Activated T-helper 1 cell treated with Interleukin-2 at 50 U/mL for 16 hours (primary cell): ENCODE measurements at regions not wholly inside any gene's neighbourhood (a gene's known extent, or its start where the extent isn't known, plus 50 kb on each side); places are given as distances from the start of the nearest gene placed in this dataset.
"Not testable (repeated sequence)": the region's sequence is repeated elsewhere in the genome, so short reads cannot be mapped to it uniquely, and the experiment has no call there.

Source experiments
- DNase-seq: peaks from one replicate; pipeline ENCODE4 v3.0.0-alpha.2; 2020; ENCODE audit warnings: low read depth

DNA sequence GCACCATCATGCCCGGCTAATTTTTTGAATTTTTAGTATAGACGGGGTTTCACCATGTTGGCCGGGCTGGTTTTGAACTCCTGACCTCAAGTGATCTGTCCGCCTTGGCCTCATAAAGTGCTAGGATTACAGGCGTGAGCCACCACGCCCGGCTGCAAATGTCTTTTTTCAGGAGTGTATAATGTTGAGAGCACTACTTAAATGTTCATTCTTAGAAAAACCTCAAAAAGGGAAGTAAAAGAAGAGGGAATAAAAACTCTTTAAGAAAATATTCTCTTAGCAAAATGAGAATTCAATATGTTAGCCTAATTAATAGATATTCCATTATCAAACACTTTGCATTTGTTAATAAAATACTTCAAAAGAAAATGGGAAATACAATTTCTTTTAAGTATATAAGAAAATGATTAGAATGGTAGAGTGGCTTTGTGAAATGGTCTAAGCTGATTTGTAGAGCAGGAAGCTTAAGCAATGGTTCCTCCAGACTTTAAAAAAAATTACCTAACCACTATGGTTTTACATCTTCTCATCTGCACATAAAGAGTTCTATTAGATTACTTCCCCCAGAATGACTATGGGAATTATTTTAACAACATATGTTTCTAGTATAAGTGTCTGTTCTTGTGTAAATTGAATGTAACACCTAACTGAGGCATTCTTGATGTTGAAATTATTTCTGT lies 226.7 kb upstream of the ALCAM start:
- no peak for DNase-seq

DNA sequence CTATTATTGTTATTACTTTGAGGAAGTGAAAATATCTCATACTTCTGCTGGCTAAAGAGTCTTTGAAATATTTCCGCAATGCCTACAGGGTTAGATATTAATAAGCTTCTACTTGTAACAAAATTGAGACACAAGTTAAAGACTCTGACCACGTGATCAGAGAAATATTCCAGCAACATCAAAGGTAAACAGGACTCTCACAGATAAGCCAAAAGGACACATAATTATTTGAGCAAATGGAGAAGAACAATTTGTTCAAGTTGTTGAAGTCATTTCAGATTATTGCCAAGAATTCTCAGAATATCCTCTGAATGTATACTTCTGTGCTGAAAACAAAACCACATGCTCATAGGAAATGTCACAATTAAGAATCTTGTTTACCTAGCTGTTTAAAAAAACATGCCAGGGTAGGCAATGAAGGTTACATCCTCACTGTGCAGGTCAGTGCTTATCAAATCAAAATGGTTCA lies 225.8 kb upstream of the ALCAM start:
- no peak for DNase-seq

DNA sequence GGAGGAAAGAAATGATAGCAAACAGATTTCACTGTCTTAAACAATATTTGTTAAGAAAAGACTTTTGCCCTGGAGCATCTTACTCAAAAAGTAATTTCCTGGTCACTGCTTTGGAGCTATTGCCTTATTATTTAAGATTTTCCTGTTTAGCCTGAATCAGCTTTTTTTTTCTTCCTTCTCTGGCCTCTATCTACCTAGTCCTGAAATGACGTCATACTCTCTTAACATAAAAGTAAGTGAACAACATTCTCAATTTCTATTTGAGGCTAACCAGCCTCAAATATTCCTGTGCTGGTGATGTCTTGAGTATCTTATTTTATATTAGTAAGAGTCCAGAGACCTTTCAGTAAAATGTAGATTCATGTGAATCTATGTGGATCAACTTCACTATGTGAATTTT lies 221.9 kb upstream of the ALCAM start:
- no peak for DNase-seq

DNA sequence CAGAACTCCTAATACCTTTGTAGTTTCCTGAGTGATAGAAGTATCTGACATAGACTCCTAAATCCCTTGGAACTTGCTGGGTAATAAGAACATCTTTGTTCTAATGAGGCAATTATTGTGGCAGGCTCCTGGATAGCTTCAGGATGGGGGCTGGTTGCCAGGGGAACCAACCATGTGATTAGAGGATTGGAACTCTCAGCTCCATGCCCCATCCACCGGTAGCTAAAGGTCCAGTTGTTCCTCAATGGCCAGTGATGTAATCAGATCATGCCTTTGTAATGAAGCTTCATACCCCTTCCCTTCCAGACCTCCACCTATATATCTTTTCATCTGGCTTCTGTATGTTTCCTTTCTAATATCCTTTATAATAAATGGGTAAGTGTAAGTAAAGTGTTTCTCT lies 221.2 kb upstream of the ALCAM start:
- DNase-seq = no peak

DNA sequence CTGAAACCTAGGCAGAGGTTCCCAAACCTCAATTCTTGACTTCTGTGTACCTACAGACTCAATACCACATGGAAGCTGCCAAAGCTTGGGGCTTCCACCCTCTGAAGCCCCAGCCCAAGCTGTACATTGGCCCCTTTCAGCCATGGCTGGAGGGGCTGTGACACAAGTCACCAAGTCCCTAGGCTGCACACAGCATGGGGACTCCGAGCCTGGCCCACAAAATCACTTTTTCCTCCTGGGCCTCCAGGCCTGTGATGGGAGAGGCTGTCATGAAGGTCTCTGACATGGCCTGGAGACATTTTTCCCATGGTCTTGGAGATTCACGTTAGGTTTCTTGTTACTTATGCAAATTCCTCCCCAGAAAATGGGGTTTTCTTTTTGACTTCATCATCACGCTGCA lies 217.5 kb upstream of the ALCAM start:
- DNase-seq = not testable (repeated sequence)

DNA sequence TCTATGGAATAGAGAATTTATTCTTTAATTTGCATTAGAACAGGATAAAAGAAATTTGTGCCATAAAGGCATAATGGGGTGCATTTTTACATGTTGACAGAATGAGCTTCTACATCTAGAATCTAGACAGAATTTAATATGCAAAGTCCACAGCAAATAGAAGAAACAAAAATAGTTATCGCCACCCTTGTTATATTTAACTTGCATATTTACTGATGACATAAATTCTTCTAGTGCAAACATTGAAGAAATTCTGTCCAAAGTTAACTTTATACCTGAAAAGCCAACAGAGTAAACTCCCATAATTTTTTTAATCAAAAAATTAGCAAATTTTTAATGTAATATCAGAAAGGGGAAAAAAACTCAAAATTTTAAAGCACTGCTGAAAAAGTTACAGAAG lies 213.7 kb upstream of the ALCAM start:
- no peak for DNase-seq

DNA sequence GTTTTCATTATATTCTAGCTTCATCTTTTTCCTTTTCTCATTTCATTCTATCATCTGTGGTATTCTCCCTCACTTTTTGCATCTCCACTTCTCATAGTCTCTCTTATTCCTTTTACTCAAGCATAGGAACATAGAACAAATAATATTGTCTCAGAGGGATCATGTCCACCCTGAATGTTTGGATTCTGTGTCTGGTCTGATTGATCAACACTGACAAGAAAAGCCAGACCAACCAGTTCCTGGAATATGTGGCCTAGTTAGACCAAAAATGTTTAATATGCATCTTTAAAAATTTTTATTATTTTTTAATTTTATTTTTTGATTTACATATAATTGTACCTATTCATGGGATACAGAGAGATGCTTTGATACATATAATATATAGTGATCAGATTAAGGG lies 212.0 kb upstream of the ALCAM start:
- no peak for DNase-seq

DNA sequence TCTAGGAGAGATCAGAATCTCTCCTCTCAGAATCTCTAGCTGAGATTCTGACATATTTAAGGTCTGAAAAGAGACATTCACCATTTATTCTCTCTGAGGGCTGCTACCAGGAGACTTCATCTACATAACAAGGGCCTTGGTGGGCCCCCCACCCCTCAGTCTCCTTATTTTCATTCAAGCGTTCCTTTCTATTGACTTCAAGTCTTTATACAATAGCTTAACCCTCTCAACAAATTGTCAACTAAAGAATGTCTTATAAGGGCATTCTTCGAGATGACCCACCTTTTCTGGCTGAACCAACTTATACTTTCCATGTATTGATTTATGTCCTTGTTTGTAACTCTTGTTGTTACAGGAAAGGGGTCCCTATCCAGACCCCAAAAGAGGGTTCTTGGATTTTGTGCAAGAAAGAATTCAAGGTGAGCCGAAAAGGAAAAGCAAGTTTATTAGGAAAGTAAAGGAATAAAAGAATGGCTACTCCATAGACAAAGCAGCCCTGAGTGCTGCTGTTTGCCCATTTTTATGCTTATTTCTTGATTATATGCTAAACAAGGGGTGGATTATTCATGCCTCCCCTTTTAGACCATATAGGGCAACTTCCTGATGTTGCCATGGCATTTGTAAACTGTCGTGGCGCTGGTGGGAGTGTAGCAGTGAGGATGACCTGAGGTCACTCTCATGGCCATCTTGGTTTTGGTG lies 209.5 kb upstream of the ALCAM start:
- no peak for DNase-seq

DNA sequence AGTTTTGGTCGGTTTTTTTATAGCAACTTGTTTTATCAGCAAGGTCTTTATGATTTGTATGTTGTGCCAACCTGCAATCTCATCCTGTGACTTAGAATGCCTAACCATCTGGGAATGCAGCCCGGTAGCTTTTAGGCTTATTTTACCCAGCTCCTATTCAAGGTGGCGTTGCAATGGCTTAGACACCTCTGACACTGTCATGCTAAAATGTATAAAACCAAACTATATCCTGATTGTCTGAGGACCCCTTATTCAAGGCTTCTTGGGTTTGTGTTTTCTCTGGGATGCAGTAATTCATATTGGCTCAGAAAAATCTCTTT lies 209.0 kb upstream of the ALCAM start:
- DNase-seq = no peak

DNA sequence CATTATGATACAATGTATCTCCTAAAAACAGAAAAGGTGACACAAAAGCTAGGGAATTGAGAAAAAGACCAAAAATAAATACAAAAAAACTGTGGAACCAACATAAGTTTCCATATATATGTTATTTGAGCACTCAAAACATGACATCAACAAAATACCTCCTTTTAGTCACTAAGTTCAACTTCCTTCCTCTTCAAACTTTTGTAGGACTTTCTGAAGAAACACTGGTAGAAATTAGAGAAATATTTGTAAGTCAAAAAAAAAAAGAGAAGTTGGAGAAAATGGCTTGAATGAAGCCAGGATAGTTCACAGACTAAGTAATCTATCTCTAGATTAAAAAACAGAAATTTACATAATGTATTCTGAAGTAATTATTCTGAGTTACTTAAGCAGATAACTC lies 208.4 kb upstream of the ALCAM start:
- DNase-seq = no peak

DNA sequence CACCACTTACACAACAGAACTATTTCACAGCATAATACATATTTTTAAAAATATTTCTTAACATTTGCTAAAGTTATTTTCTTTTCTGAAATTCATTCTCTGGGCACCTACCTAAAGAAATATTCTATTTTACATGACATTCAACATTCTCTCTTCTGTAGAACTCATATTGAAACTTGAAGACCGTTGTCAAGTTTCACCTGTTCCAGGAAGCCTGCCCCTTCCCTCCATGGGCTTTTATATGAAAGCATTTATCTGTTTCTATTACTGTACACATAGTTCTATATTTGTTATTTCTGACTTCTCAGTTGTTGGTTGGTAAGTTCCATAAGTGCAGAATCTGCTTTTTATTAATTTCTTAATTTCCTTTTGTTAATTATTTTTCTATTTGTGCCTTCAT lies 204.3 kb upstream of the ALCAM start:
- DNase-seq = no peak

DNA sequence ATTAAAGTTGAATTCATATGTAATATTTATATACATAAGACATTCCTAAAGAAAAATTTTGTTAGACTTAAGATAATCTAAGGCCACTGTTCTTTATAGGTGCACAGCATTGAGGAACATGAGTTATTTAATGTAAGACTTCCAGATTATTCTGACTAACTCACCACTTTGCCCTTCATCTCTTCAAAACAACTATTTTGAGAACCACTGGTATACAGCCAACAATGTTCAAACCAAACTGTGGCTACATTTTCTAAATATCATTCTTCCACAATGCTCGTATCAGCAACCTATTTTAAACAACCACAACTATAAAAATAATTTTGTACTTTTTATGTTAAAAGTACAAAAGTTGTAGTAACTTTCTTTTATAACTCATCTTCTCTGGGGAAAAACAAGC lies 199.8 kb upstream of the ALCAM start:
- no peak for DNase-seq

DNA sequence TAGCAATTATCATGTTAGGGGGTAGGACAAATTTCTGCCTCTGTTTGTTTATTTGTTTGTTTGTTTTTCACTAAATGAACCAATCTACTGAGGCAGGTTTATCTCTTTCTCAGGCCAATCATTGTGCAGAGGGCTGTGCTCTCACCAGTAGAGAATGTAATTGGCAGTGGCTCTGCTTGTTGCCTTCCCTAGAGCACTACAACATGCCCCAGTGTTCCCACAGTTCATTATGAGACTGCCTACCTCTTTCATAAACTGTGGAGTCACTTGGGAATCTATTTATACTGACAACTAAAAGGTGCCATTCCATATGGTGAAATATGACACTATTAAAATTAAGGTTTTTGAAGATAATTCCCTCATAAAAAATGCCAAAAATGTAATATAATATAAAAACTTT lies 196.3 kb upstream of the ALCAM start:
- DNase-seq = no peak

DNA sequence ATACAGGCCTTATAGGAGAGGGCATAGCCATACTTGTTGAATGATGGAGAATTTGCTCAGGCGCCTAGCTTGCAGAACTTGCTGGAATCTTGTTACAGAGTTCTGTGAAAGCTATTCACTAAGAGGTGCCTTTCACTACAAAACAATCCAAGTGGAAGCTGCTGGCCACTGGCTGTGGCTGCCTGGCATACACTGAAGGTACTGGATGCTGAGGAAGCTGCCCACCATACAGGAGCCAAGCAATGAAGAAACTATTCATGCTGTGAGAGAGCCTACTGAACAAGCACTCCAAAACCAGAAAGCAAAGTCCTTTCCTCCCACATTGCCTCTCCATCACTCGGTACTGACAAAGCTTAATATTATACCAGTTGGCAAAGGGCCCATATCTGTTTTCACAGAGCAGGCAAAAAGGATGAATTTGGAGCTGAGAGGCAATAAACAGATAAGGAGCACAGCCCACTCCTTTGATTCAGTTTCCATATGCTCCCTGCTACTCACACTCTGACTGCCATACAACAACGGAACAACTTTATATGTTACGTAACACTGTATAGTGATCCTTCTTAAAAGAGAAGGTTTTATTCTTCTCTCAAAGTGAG lies 192.6 kb upstream of the ALCAM start:
- DNase-seq = no peak

DNA sequence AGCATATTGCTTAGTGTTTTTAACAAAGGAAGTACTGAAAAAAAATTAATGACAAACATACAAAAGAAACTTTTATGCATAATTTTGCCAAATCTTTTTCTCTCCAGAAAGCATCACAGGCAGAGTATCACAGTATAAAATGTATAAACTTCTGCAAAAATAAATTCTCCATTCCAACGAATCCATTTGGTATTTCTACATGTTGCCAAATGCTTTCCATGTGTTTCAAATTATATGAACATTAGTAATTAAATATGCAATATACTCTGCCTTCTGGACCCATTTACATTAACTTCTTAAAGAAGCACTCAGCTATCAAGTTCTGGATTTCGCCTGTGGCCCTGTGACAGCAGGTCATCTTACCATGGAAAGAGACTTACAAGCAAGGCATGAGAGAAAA lies 189.1 kb upstream of the ALCAM start:
- DNase-seq = no peak

DNA sequence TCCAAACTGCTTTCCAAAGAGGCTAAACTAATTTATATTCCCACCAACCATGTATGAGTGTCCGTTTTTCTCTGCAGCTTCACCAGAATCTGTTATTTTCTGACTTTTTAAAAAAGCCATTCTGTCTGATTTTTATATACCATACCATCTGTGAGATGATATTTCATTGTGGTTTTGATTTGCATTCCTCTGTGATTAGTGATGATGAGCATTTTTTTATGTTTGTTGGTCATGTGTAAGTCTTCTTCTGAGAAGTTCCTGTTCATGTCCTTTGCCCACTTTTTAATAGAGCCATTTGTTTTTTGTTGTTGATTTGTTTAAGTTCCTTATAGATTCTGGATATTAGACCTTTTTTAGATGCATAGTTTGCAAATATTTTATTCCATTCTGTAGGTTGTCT lies 179.4 kb upstream of the ALCAM start:
- no peak for DNase-seq

DNA sequence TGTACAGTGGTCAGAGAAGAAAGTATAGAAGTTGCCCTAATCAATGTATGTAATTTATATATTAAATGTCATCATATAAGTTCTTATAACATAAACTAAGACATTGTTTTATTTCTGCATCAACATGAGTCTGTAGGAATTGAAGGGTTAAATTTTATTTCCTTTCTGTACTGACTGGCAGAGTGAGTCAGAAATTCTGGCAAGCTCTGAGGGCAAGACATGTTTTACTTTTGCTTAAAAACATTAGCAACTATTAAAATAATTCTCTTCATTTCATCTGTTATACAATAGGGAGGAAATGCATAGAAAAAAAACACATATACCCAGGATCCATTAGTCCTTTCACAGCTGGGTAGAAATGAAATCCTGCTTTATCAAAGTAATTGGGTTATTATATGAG lies 171.4 kb upstream of the ALCAM start:
- no peak for DNase-seq

DNA sequence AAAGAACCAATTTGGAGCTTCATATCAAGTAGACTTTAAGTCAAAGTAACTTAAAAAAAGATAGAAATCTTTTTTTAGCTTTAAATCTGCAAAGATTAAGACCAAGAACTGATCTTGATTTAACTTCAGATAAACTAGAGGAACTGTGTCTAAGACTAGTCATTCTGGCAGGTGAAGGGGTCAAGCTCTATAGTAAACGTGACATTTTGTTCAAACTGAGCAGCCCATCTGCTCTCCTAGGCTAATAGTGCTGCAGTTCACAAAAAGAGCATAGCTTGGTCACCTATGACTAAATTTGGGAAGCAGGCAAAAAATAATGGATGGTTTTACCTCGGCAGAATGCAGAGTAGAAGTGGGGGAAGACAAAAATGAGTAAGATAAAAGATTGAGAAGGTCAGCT lies 168.8 kb upstream of the ALCAM start:
- DNase-seq = no peak

DNA sequence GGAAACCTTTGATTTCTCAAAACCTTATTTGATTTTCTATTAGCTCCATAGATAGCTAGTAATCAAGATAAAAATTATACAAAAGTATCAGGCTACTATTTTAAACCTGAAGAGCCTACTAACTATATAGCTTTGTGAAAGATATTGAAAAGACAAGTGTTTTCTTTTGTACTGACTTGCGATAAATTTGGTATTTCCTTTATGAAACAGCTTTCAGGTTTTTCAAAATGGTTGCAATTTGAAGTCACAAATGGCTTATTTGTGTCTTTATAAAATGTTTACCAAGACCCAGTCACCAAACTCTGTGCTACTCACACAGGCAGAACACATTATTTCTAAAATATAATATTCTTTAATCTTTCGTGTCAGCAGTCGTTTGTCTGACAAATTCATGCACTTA lies 167.5 kb upstream of the ALCAM start:
- no peak for DNase-seq

DNA sequence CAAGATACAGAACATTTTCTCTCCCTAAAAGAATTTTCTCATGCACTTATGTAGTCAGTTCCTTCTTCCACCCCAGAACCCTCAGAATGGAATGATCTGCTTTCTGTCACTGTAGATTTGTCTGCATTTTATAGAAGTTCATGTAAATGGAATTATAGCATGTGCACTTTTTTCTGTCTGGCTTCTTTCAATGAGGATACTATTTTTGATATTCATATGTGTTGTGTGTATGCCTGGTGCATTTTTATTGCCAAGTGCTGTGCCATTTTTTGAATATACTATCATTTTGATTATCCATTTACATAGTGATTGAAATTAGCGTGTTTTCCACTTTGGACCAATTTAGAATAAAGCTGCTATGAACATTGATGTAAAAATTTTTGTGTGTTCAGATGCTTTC lies 156.6 kb upstream of the ALCAM start:
- no peak for DNase-seq

DNA sequence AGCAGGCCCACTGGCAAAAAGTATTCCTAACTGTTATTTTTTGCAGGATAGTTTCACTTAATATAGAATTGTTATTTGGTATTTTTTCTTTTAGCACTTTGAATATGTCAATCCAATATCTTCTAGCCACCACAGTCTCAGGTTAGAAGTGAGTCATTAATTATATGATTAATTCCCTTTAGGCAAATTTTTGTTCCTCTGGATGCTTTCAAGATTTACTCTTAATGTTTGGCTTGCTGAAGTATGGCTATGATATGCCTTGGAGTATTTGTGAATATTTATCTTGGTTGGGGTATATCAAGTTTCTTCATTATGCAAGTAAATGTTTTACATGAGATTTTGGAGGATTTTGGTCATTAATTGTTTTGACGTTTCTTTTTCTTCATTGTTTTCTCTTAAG lies 152.1 kb upstream of the ALCAM start:
- DNase-seq = no peak

DNA sequence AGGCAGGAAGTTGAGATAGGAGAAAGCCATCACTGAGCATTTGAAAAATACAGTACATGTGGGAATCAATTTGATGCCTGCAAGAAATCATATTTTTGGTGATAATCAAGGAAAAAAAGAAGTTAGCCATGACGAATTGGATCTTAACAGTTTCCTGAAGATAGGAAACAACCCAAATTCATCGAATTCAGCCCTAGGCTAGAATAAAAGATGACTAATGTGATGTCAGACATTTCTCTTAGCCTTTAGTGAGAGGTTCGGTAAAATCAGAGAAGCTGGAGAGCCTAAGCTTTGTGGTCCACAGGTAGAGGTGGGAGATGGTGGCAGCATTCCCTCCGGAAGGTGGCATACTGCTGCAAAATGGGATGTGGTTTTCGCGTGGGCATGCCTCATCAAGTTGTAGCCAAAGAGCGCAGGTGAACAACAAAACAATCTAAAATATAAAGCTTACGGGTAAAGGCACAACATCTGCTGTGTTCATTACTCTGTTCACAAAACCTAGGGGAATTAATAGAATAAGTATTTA lies 144.1 kb upstream of the ALCAM start:
- no peak for DNase-seq

DNA sequence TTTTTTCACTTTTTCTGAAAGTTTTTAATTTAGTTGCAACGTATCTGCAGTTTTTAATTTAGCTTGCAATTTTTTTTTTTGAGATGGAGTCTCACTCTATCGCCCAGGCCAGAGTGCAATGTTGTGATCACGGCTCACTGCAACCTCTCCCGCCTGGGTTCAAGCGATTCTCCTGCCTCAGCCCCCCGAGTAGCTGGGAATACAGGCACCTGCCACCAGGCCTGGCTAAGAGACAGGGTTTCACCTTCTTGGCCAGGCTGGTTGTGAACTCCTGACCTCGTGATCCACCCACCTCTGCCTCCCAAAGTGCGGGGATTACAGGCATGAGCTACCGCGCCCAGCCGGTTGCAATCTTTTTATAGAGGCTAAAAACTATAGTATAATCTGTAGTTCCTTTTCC lies 142.9 kb upstream of the ALCAM start:
- no peak for DNase-seq

DNA sequence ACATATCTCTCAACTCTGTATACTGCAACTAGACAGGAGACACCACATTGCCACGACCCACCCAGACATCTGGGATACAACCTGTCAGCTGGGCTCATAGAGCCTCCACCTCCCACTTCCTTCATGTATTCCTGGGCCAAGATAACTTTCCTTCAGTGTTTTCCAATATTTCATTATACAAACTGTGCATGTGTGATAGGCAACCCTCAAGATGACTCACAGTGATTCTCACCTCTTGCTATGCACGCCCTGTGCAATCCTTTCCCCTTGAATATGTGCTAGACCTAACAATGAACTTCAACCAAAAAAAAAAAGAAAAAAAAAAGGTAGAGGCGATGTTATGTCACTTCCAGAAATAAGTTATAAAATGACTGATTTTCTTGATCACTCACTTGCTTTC lies 138.0 kb upstream of the ALCAM start:
- DNase-seq = no peak
